ENCODE measurements at regions not wholly inside any gene's neighbourhood (a gene's known extent, or its start where the extent isn't known, plus 50 kb on each side); places are given as distances from the start of the nearest gene placed in this dataset.
"Not testable (repeated sequence)": the region's sequence is repeated elsewhere in the genome, so short reads cannot be mapped to it uniquely, and the experiment has no call there.

DNA sequence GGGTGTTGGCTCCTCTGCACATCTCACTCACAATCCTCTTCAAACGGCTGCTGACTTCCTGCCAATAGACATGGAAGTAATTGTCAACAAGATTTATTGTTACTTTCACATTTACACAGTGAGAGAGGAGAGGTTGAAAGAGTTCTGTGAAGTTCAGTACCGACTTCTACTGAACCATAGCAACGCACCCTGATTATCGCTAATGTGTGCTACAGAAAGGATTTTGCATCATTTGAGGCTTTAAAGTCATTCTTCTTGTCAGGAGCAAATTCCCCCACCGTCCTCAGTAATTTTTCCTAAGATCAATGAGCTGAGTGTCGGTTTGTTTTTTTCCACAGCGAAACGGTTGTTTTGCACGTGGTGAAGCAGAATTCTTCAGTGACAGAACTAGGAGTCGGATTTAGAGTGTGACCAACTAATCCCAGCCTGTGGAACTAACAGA is 361.0 kb downstream of the ADGRL2 start:
- Histone ChIP-seq H3K9me3 (ENCODE audit: low read depth, low read length) (no peaks in the 10 kb centered on the region), H3K4me3 (ENCODE audit: low read length) (no peak overlapping the region), H3K27me3 (ENCODE audit: insufficient read depth, low read length) (no peaks in the 10 kb centered on the region)

DNA sequence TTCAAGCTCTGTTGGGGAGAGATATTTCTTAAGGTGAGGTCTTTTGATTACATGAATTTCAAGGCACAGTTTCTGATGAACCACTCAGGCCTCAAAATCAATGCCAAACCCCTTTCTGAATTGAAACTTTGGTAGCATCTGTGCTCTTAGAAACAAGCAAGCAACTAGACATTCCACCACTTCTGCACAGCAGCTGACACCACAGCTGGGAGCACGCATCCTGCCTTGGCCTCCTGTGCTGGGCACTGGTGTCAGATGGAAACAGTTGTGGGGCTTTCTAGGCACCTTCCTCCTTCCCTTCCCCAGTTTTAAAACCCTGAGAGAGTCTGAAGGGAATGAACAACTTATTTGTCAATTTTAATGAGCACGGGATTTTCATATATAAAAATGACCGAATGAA is 360.2 kb downstream of the ADGRL2 start:
- Histone ChIP-seq H3K9me3 (ENCODE audit: low read depth, low read length) (no peaks in the 10 kb centered on the region), H3K27me3 (ENCODE audit: insufficient read depth, low read length) (no peaks in the 10 kb centered on the region), H3K4me1 (ENCODE audit: insufficient read depth, low read length) (peaks cover 12% of the 10 kb centered on the region), H3K4me3 (ENCODE audit: low read length) (no peak overlapping the region)

More for the DNA sequence above, 361.0 kb downstream of the ADGRL2 start:
- H3K4me1 ChIP-seq (ENCODE audit: insufficient read depth, low read length), result peaks cover 12% of the 10 kb centered on the region

DNA sequence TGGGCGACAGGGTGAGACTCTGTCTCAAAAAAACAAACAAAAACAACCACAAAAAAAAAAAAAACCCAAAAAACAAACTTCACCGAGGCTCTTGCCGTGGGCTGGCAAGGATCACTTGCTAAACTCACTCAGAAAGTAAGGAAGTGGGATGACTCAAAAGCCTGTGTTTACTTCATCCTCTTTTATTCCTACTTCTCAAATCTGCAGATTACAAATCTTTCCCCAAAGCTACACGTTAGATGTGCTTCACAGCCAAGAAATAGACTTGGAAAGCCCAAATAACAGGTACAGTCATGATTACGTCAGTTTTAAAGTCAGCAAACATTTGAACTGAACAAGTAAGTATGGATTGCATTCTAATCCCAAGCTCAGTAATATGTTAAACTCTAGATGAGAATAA is 359.3 kb downstream of the ADGRL2 start:
- H3K4me1 ChIP-seq (ENCODE audit: insufficient read depth, low read length), result peaks cover 12% of the 10 kb centered on the region
- H3K4me3 ChIP-seq (ENCODE audit: low read length), result no peak overlapping the region
- no peaks in the 10 kb centered on the region for H3K27me3 ChIP-seq (ENCODE audit: insufficient read depth, low read length)
- no peaks in the 10 kb centered on the region for H3K9me3 ChIP-seq (ENCODE audit: low read depth, low read length)

DNA sequence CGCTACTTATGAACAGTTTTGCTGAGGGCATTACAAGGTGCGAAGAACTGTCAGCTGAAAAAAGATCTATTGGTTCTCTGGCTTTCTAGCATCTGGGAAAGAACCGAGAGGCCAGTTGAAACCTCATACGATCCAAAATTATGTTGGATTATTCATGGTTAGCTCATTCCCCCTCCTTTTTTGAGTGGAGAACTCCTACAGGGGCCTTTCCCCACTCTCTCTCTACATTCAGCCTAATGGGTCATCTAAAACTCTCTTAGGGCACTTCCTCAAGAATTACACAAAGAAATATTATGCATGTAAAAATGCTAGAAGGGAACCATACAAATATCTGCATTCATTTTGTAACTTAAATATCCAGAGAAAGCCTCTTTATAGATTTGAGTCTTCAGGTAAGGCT is 358.2 kb downstream of the ADGRL2 start:
- H3K9me3 ChIP-seq (ENCODE audit: low read depth, low read length), result no peaks in the 10 kb centered on the region

DNA sequence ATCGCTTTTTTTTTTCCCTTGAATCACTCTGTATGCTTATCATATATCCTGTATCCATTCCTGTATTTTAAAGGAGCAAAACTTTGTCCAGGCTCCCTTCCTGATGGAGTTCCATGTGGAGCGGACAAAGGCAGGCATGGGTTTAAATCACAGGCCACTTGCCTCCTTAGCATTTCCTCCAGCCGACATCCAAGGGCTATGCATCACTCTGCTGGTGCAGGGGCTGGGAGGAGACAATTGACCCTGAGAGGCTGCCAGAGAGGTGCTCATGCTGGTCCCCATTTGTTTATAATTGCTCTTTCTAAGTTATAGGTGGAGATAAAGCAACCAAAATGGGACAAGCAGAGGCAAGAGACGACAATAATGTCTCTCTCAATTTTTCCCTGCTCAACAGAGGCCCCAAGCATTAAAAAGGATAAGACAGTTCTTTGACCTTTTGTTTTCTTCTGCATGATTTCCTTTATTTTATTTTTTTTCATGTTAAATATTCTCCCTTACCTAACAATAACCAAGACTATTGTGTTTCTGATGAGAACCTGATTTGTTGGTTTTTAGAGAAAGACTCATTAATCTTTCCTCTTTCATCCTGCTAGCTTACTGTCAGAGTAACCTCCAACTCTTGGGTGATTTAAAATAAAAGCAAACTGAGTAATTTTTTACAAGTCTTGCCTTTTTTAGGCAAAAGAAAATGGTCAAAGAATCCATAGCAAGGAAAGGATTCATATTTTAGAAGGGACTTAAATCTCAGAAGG is 353.7 kb downstream of the ADGRL2 start:
- H3K9me3 ChIP-seq (ENCODE audit: low read depth, low read length), result no peaks in the 10 kb centered on the region
- H3K4me1 ChIP-seq (ENCODE audit: insufficient read depth, low read length), result no peaks in the 10 kb centered on the region
- H3K27me3 ChIP-seq (ENCODE audit: insufficient read depth, low read length), result no peaks in the 10 kb centered on the region
- H3K4me3 ChIP-seq (ENCODE audit: low read length), result no peak overlapping the region

More for the DNA sequence above, 358.2 kb downstream of the ADGRL2 start:
- peaks cover 12% of the 10 kb centered on the region for H3K4me1 ChIP-seq (ENCODE audit: insufficient read depth, low read length)
- no peak overlapping the region for H3K4me3 ChIP-seq (ENCODE audit: low read length)
- H3K27me3 ChIP-seq (ENCODE audit: insufficient read depth, low read length), result no peaks in the 10 kb centered on the region

DNA sequence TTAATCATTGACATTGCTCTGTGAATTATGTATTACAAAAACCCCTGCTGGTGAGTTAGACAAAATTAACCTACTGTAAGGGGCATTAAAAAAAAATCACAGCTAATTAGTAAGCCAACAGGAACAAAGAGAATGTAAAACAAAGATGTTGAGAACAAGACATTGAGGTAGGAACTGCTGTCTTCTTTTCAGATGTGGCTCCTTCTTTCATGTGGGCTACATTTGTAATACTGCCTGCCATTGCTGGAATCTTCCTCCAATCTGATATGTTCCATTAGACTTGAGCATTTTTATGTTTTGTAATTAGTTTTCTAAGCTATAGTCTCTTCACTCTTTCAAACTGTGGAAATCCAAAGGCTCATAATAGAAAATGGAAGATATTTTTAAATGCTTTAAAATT is 353.0 kb downstream of the ADGRL2 start:
- no peak overlapping the region for H3K4me3 ChIP-seq (ENCODE audit: low read length)
- H3K4me1 ChIP-seq (ENCODE audit: insufficient read depth, low read length), result no peaks in the 10 kb centered on the region
- no peaks in the 10 kb centered on the region for H3K9me3 ChIP-seq (ENCODE audit: low read depth, low read length)
- H3K27me3 ChIP-seq (ENCODE audit: insufficient read depth, low read length), result no peaks in the 10 kb centered on the region

DNA sequence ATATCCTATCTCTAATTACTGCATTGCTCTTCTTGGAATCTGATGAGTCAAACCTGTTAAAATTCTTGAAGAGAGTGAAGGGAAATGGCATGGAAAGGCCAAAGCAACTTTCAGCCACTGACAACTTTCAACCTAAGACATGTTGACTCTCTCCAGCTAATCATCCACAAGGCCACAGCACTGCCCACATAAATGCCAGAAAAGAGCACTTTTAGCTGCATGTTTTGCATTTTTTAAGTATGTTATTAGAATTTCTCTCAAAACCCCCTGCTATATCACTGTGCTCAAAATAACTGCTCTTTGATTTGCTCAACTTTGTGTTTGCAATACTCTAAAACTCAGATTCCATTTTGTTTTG is 352.5 kb downstream of the ADGRL2 start:
- no peaks in the 10 kb centered on the region for H3K27me3 ChIP-seq (ENCODE audit: insufficient read depth, low read length)
- H3K4me3 ChIP-seq (ENCODE audit: low read length), result no peak overlapping the region
- H3K9me3 ChIP-seq (ENCODE audit: low read depth, low read length), result no peaks in the 10 kb centered on the region
- H3K4me1 ChIP-seq (ENCODE audit: insufficient read depth, low read length), result no peaks in the 10 kb centered on the region

DNA sequence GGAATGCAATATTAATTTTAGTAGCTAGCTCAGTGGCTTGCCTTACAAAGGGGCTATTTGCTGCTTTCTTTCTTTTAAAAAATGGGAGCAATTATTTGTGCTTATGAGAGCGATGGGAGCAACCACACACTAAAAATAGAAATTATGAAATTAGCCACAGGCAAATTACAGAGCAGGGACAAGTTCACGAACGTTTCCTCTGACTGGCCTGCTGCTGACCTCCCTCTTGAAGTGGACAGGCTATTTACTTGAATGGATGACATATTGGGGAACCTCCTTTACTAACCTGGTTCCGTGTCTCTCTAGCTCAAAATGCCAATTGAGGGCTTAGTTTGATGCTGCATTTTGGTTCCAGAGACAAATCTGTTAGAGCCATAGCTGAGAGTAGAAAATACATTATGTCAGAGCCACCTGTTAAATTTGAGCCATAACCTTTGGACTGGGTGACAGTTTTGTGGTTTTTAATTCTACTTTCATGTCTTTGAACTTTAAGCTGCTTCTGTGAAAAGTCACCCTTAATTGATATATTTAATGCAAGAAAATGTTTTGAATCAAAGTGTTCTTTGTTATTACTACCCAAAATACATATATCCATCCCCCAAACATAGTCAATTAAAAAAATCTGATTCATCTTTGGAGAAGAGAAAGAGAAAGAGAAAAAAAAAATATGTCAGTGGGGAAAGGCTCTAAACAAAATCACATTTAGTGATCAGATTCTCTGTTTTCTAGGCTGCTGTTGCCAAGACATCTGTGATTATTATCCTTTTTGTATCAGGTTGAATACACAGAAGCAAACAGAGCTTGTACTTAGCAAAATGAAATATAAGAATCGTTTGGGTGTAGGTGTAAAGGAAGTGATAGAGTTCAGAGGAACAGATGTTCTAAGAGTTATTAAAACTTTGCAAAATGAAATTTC is 351.9 kb downstream of the ADGRL2 start:
- Histone ChIP-seq H3K9me3 (ENCODE audit: low read depth, low read length) (no peaks in the 10 kb centered on the region), H3K4me3 (ENCODE audit: low read length) (no peak overlapping the region), H3K27me3 (ENCODE audit: insufficient read depth, low read length) (no peaks in the 10 kb centered on the region), H3K4me1 (ENCODE audit: insufficient read depth, low read length) (no peaks in the 10 kb centered on the region)

DNA sequence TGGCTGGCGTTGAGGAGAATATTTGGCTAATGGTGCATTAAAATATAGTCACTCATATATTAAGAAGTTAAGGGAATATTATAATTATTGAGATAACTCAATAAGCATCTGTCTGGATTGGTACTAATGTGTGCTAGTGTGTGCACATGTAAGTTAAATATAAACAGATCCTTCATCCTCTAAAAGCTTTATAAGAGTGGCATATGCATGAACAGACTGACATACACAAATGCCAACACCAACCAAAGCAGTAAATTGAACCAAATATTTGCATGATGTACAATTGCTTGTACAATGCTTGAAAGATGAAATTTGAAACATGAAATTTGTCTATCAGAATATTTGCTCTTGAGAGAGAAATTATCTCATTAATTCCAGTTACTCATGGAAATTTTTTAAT is 344.9 kb downstream of the ADGRL2 start:
- Histone ChIP-seq H3K9me3 (ENCODE audit: low read depth, low read length) (no peaks in the 10 kb centered on the region), H3K27me3 (ENCODE audit: insufficient read depth, low read length) (no peaks in the 10 kb centered on the region), H3K4me3 (ENCODE audit: low read length) (no peak overlapping the region), H3K4me1 (ENCODE audit: insufficient read depth, low read length) (no peaks in the 10 kb centered on the region)

DNA sequence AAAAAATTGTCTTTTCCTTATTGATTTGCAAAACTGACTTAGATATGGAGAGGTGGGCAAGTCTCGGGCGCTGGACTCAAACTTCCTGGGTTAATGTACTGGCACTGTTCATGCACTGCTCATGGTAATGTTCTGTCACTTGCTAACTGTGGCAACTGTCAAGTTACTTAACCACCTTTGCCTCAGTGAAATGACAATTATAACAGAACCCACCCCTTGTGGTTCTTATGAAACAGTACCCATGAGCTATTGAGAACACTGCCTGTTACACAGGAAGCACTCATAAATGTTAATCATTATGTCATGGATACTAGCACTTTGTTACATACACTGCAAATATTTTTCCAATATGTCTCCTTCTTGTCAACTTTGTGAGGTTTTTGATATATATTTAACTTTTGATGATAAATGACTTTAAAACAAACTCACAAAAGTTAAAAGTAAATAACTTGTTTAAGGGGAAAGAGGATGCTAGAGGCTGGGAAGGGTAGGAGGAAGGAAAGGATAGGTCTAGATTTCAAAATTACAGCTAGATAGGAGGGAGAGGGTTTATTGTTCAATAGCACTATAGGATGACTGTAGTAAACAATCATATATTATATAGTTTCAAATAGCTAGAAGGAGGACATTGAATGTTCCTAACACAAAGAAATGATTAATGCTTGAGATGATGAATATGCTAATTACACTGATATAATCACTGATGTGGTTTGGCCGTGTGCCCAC is 342.5 kb downstream of the ADGRL2 start:
- H3K4me1 ChIP-seq (ENCODE audit: insufficient read depth, low read length), result no peaks in the 10 kb centered on the region

DNA sequence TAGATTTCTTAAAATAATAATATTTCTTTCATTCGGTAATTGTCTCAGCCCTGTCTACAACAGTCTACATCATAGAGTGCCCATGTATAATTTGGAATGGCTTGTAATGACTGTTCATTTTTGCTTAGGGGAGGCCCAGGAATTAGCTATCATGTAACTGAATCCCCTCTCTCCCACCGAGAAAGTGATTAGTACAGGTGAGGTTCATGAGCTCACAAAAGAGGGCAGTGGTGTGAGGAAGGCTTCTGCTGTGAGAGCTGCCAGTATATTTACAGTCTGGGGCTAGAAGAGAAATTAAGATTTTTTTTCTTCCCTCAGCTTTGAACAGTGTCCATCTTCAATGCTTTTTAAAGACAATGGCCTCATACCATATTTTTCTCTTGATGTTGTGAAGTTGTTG is 340.7 kb downstream of the ADGRL2 start:
- Histone ChIP-seq H3K9me3 (ENCODE audit: low read depth, low read length) (no peaks in the 10 kb centered on the region), H3K4me1 (ENCODE audit: insufficient read depth, low read length) (no peaks in the 10 kb centered on the region)

More for the DNA sequence above, 342.5 kb downstream of the ADGRL2 start:
- H3K9me3 ChIP-seq (ENCODE audit: low read depth, low read length), result no peaks in the 10 kb centered on the region
- no peaks in the 10 kb centered on the region for H3K27me3 ChIP-seq (ENCODE audit: insufficient read depth, low read length)
- no peak overlapping the region for H3K4me3 ChIP-seq (ENCODE audit: low read length)

DNA sequence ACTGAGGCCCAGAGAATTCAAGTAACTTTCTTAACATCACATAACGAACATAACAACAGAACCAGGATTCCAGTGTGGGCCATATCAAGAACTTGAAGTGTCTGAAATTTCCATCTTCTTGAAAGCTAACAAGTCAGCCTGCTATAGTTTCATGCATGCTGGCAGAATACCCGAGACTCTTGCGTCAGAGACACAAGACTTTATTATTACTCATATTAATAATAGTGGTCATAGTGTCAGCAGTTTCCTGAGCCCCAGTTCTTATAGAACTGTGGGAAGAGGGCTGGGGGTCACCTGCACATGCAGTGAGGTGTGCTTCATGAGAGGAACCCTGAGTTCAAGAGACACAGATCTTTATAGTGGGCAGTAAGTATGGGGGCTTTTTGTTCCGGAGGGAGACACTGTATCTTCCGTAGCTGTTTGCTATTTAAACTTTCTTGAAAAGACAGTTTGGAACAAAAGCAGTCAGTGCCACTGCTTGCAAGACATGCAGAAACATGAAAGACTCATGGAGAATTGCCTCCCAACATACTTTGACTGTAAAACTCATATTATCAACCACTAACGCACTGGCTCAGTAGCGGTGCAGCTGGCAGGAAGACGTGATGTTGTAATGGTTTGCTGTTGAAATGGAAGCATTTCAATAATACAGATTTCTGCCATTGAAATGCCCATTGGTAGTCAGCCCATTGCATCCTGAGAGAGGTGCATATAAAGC is 339.2 kb downstream of the ADGRL2 start:
- H3K27me3 ChIP-seq (ENCODE audit: insufficient read depth, low read length), result no peaks in the 10 kb centered on the region
- no peaks in the 10 kb centered on the region for H3K9me3 ChIP-seq (ENCODE audit: low read depth, low read length)
- no peak overlapping the region for H3K4me3 ChIP-seq (ENCODE audit: low read length)
- H3K4me1 ChIP-seq (ENCODE audit: insufficient read depth, low read length), result no peaks in the 10 kb centered on the region

More for the DNA sequence above, 340.7 kb downstream of the ADGRL2 start:
- Histone ChIP-seq H3K27me3 (ENCODE audit: insufficient read depth, low read length) (no peaks in the 10 kb centered on the region), H3K4me3 (ENCODE audit: low read length) (no peak overlapping the region)

DNA sequence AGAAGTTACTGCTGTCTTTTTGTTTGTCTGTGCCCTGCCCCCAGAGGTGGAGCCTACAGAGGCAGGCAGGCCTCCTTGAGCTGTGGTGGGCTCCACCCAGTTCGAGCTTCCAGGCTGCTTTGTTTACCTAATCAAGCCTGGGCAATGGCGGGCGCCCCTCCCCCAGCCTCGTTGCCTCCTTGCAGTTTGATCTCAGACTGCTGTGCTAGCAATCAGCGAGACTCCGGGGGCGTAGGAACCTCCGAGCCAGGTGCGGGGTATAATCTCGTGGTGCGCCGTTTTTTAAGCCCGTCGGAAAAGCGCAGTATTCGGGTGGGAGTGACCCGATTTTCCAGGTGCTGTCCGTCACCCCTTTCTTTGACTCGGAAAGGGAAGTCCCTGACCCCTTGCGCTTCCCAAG is 335.6 kb downstream of the ADGRL2 start:
- not testable (repeated sequence) for H3K9me3 ChIP-seq (ENCODE audit: low read depth, low read length); H3K27me3 ChIP-seq (ENCODE audit: insufficient read depth, low read length); H3K4me1 ChIP-seq (ENCODE audit: insufficient read depth, low read length); H3K4me3 ChIP-seq (ENCODE audit: low read length)

DNA sequence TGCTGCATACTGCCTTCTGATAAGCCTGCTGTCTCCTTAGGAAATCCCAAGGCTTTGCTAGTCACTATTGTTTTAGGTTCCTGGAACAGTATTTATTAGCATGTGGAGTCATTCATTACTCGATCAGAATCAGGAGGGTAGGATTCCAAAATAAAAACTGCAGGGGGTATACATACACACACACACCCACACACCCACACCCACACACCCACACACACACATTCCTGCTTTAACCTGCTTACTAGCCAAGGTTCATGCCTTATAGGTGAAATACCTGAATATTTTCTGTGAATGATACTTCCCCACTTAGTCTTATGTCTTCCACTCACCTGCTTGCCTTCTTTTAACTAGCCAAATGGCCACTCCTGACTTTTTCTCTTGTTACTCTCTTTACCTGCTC is 325.1 kb downstream of the ADGRL2 start:
- no peaks in the 10 kb centered on the region for H3K4me1 ChIP-seq (ENCODE audit: insufficient read depth, low read length)
- H3K27me3 ChIP-seq (ENCODE audit: insufficient read depth, low read length), result no peaks in the 10 kb centered on the region
- no peaks in the 10 kb centered on the region for H3K9me3 ChIP-seq (ENCODE audit: low read depth, low read length)
- H3K4me3 ChIP-seq (ENCODE audit: low read length), result no peak overlapping the region
